Transverse colon (tissue), 1 donor: ENCODE measurements at regions not wholly inside any gene's neighbourhood (a gene's known extent, or its start where the extent isn't known, plus 50 kb on each side); places are given as distances from the start of the nearest gene placed in this dataset.

Source experiments
- EP300 ChIP-seq: sonication (generic); formaldehyde crosslinking; IDR thresholded peaks from one replicate; pipeline ENCODE4 v1.6.1; 2017; ENCODE audit warnings: antibody characterized with exemption, low read depth
- POLR2A ChIP-seq: fragments of 450-650 bp; IDR thresholded peaks from one replicate; pipeline ENCODE4 v1.6.1; 2016; ENCODE audit warnings: antibody characterized with exemption, mild to moderate bottlenecking, moderate library complexity

GRCh38 chr7:68030530-68030929, 1033.9 kb downstream of the TYW1 start:
- TF ChIP-seq EP300 (no peak), POLR2A (no peak)
